ENCODE measurements at regions not wholly inside any gene's neighbourhood (a gene's known extent, or its start where the extent isn't known, plus 50 kb on each side); places are given as distances from the start of the nearest gene placed in this dataset.

GRCh38 chr3:18258492-18258891, 166.6 kb downstream of the SATB1 start:
- DNase-seq (ENCODE audit: insufficient read length, low spot score) (no peak), FAIRE-seq (no peak)
- TF ChIP-seq POLR2AphosphoS5 (IDR thresholded peaks at IDR 0.05; ENCODE audit: low read depth, low read length), result no peak
- TF ChIP-seq POU2F2 (IDR thresholded peaks at IDR 0.05; ENCODE audit: low read depth, low read length), result no peak
- no peak for TF ChIP-seq POLR2A (IDR thresholded peaks at IDR 0.05; ENCODE audit: low read depth, low read length)
- TF ChIP-seq PAX5 (IDR thresholded peaks at IDR 0.05; ENCODE audit: insufficient read depth, low read length, severe bottlenecking), result no peak
- no peak for TF ChIP-seq TAF1 (IDR thresholded peaks at IDR 0.05; ENCODE audit: low read depth, low read length)
- no peak for TF ChIP-seq SPI1 (IDR thresholded peaks at IDR 0.05; ENCODE audit: low read depth, low read length)

GRCh38 chr3:18252578-18252977, 172.6 kb downstream of the SATB1 start:
- TF ChIP-seq POU2F2 (IDR thresholded peaks at IDR 0.05; ENCODE audit: low read depth, low read length), result no peak
- TF ChIP-seq SPI1 (IDR thresholded peaks at IDR 0.05; ENCODE audit: low read depth, low read length), result no peak
- no peak for TF ChIP-seq TAF1 (IDR thresholded peaks at IDR 0.05; ENCODE audit: low read depth, low read length)
- TF ChIP-seq POLR2A (IDR thresholded peaks at IDR 0.05; ENCODE audit: low read depth, low read length), result no peak
- no peak for TF ChIP-seq POLR2AphosphoS5 (IDR thresholded peaks at IDR 0.05; ENCODE audit: low read depth, low read length)
- no peak for FAIRE-seq
- no peak for DNase-seq (ENCODE audit: insufficient read length, low spot score)

GRCh38 chr3:18250991-18251390, 174.1 kb downstream of the SATB1 start:
- FAIRE-seq (no peak), DNase-seq (ENCODE audit: insufficient read length, low spot score) (no peak)
- TF ChIP-seq PAX5 (IDR thresholded peaks at IDR 0.05; ENCODE audit: insufficient read depth, low read length, severe bottlenecking) (no peak), POU2F2 (IDR thresholded peaks at IDR 0.05; ENCODE audit: low read depth, low read length) (no peak), TAF1 (IDR thresholded peaks at IDR 0.05; ENCODE audit: low read depth, low read length) (no peak), POLR2AphosphoS5 (IDR thresholded peaks at IDR 0.05; ENCODE audit: low read depth, low read length) (no peak), SPI1 (IDR thresholded peaks at IDR 0.05; ENCODE audit: low read depth, low read length) (no peak), POLR2A (IDR thresholded peaks at IDR 0.05; ENCODE audit: low read depth, low read length) (no peak)

- TF ChIP-seq TAF1 (IDR thresholded peaks at IDR 0.05; ENCODE audit: low read depth, low read length) (no peak), PAX5 (IDR thresholded peaks at IDR 0.05; ENCODE audit: insufficient read depth, low read length, severe bottlenecking) (no peak), SPI1 (IDR thresholded peaks at IDR 0.05; ENCODE audit: low read depth, low read length) (no peak), POLR2AphosphoS5 (IDR thresholded peaks at IDR 0.05; ENCODE audit: low read depth, low read length) (no peak), POLR2A (IDR thresholded peaks at IDR 0.05; ENCODE audit: low read depth, low read length) (no peak), POU2F2 (IDR thresholded peaks at IDR 0.05; ENCODE audit: low read depth, low read length) (no peak)
- FAIRE-seq (no peak), DNase-seq (ENCODE audit: insufficient read length, low spot score) (no peak)
Measured at GRCh38 chr3:18249126-18249525, 176.0 kb downstream of the SATB1 start.

- DNase-seq (ENCODE audit: insufficient read length, low spot score), result no peak
- no peak for TF ChIP-seq PAX5 (IDR thresholded peaks at IDR 0.05; ENCODE audit: insufficient read depth, low read length, severe bottlenecking)
- TF ChIP-seq TAF1 (IDR thresholded peaks at IDR 0.05; ENCODE audit: low read depth, low read length), result no peak
- TF ChIP-seq SPI1 (IDR thresholded peaks at IDR 0.05; ENCODE audit: low read depth, low read length), result no peak
- FAIRE-seq, result no peak
Measured at GRCh38 chr3:18247776-18248310, 177.3 kb downstream of the SATB1 start.

GRCh38 chr3:18247139-18247695, 177.9 kb downstream of the SATB1 start:
- no peak for DNase-seq (ENCODE audit: insufficient read length, low spot score)
- FAIRE-seq, result no peak
- TF ChIP-seq POU2F2 (IDR thresholded peaks at IDR 0.05; ENCODE audit: low read depth, low read length), result no peak
- no peak for TF ChIP-seq PAX5 (IDR thresholded peaks at IDR 0.05; ENCODE audit: insufficient read depth, low read length, severe bottlenecking)
- TF ChIP-seq SPI1 (IDR thresholded peaks at IDR 0.05; ENCODE audit: low read depth, low read length), result no peak
- no peak for TF ChIP-seq POLR2AphosphoS5 (IDR thresholded peaks at IDR 0.05; ENCODE audit: low read depth, low read length)
- TF ChIP-seq POLR2A (IDR thresholded peaks at IDR 0.05; ENCODE audit: low read depth, low read length), result no peak

GRCh38 chr3:18246336-18247060, 178.6 kb downstream of the SATB1 start:
- FAIRE-seq, result no peak
- TF ChIP-seq PAX5 (IDR thresholded peaks at IDR 0.05; ENCODE audit: insufficient read depth, low read length, severe bottlenecking), result no peak
- no peak for TF ChIP-seq TAF1 (IDR thresholded peaks at IDR 0.05; ENCODE audit: low read depth, low read length)
- TF ChIP-seq POU2F2 (IDR thresholded peaks at IDR 0.05; ENCODE audit: low read depth, low read length), result no peak
- no peak for TF ChIP-seq SPI1 (IDR thresholded peaks at IDR 0.05; ENCODE audit: low read depth, low read length)
- TF ChIP-seq POLR2AphosphoS5 (IDR thresholded peaks at IDR 0.05; ENCODE audit: low read depth, low read length), result no peak
- no peak for TF ChIP-seq POLR2A (IDR thresholded peaks at IDR 0.05; ENCODE audit: low read depth, low read length)
- DNase-seq (ENCODE audit: insufficient read length, low spot score), result no peak

- no peak for FAIRE-seq
- DNase-seq (ENCODE audit: insufficient read length, low spot score), result no peak
- TF ChIP-seq TAF1 (IDR thresholded peaks at IDR 0.05; ENCODE audit: low read depth, low read length) (no peak), SPI1 (IDR thresholded peaks at IDR 0.05; ENCODE audit: low read depth, low read length) (no peak), POLR2AphosphoS5 (IDR thresholded peaks at IDR 0.05; ENCODE audit: low read depth, low read length) (no peak), POLR2A (IDR thresholded peaks at IDR 0.05; ENCODE audit: low read depth, low read length) (no peak), PAX5 (IDR thresholded peaks at IDR 0.05; ENCODE audit: insufficient read depth, low read length, severe bottlenecking) (no peak), POU2F2 (IDR thresholded peaks at IDR 0.05; ENCODE audit: low read depth, low read length) (no peak)
Measured at GRCh38 chr3:18245721-18246120, 179.4 kb downstream of the SATB1 start.

- TF ChIP-seq POLR2A (IDR thresholded peaks at IDR 0.05; ENCODE audit: low read depth, low read length) (no peak), SPI1 (IDR thresholded peaks at IDR 0.05; ENCODE audit: low read depth, low read length) (no peak), POLR2AphosphoS5 (IDR thresholded peaks at IDR 0.05; ENCODE audit: low read depth, low read length) (no peak), PAX5 (IDR thresholded peaks at IDR 0.05; ENCODE audit: insufficient read depth, low read length, severe bottlenecking) (no peak), TAF1 (IDR thresholded peaks at IDR 0.05; ENCODE audit: low read depth, low read length) (no peak), POU2F2 (IDR thresholded peaks at IDR 0.05; ENCODE audit: low read depth, low read length) (no peak)
- FAIRE-seq, result no peak
- DNase-seq (ENCODE audit: insufficient read length, low spot score), result no peak
Measured at GRCh38 chr3:18241837-18242236, 183.3 kb downstream of the SATB1 start.

Measured in GM12891 (cell line).